HG03025 (cell line): ENCODE measurements at regions not wholly inside any gene's neighbourhood (a gene's known extent, or its start where the extent isn't known, plus 50 kb on each side); places are given as distances from the start of the nearest gene placed in this dataset.
"Not testable (repeated sequence)": the region's sequence is repeated elsewhere in the genome, so short reads cannot be mapped to it uniquely, and the experiment has no call there.

Experiments
- ATAC-seq: cut with Tn5 transposase; IDR thresholded peaks from one replicate; pipeline ENCODE4 v1.9.1; 2021; ENCODE audit warnings: mild to moderate bottlenecking, moderate library complexity; ENCODE audit not compliant: unreplicated experiment, low FRiP score

- no peak for ATAC-seq
Observed at GRCh38 chr3:78070188-78070587, 1030.3 kb downstream of the ROBO2 start.

DNA sequence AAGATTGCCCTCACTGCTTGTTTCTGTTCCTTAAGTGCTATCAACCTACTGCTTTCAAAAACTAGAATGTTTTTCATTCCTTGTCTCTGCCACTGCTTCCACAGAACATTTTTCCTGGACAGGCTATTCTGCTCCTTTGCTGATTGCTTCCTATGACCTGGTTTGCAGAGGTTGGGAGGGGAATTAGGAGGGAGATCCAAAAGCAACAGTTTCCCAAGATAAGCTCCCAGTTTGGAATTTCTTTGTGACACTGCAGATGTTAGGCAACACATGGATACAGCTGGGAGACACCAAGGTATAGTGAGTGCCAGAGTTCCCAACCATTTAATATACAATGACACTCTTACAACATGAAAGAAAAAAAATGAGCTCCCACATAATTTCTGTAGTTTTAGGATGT is 1036.5 kb downstream of the ROBO2 start:
- no peak for ATAC-seq

DNA sequence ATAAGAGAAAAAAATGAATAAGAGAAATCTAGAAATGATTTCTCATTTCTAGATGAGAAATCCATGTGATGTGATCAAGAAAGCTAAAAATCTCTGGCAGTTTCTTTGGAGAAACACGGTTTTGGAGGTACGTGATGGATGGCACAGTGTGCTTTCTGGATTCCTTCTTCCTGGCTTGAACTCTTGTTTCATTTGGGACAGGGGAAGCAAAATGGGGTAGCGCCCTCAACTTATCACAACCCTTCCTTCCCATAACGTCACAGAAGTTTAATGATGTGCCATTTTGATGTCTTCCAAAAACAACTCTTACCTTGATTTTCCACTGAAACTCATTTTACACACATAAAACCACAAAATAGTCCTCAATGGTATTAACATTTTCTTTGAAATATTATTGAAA is 1037.3 kb downstream of the ROBO2 start:
- no peak for ATAC-seq

DNA sequence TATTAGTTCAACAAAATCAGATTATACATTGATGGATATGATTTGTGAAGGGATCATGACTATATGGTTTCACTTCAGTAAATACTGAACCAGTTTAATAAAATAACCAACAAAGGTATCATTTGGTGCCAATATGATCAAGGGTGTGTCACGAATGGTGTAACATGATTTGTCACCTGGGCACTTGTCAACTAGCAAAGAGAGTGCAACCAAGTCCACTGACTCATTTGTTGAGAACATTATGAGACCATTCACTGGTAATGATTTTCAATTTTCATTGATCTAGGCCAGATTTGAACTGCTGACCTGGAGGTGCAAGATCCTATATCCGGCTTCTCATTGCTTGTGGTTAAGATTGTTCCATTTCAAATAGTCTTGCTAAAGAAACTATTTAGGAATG is 1037.9 kb downstream of the ROBO2 start:
- ATAC-seq = no peak

DNA sequence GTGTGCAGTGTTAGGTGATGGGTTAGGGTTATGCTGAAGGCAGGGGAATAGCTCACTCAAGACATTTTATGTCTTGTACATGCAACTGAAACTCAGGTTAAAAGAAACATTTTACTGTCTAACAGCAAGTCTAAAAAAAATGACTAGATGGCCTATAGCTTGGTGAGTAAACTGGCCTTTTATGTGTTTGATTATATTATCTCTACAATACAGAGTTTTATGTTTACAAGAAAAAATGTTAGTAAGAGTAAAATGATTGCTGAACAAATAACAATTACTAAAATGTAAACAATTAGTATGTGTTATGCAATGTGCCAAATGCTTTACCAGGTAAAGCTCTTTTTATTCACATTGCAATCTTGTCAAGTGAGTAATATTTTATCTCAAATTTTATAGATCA is 1039.6 kb downstream of the ROBO2 start:
- ATAC-seq = no peak

GRCh38 chr3:78086150-78086549 is 1046.3 kb downstream of the ROBO2 start:
- ATAC-seq = no peak

DNA sequence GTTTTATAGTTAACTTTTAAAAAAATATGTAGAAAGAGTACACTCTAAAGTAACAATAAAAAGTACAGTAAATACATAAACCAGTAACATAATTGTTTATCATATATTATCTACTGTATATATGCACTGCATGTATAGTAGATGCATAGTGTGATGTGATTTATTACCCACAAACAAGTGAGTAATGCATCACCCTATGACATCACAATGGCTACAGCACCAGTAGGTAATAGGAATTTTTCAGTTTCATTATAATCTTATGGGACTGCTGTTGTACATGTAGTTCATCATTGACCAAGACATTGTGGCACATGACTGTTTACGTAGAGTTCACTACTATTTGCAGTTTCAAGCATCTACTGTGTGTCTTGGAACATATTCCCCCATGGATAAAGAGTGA is 1047.2 kb downstream of the ROBO2 start:
- no peak for ATAC-seq

GRCh38 chr3:78088006-78088405 is 1048.1 kb downstream of the ROBO2 start:
- no peak for ATAC-seq

- no peak for ATAC-seq
Observed at GRCh38 chr3:78090382-78090781, 1050.5 kb downstream of the ROBO2 start.

DNA sequence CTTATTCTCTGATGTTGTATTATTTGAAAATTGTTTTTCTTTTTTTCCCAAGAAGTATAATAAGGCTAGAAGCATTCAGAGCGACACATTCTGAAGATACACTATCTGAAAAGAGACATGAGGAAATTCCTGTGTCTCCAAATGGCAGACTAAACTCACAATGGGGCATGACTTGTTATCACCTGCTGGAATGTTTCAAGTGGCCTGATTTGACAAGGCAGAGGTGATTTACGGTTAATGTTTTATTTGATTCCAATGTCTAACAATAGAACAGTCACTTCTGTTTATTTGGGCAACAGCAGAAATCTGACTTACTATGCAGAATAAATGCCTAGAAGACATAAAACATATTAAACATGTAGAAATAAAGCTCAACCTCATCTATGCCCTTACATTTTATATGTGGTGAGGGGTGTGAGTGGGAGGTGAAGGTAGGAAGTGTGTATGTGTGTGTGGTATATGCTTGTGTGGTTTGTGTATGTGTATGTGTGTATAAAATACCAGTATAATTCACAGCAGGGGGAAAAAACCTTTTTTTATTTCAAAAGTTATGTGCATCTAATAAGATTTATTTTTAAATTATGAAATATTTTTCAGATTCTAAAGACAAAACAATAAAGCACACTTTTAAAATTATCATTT is 1051.7 kb downstream of the ROBO2 start:
- ATAC-seq = no peak

DNA sequence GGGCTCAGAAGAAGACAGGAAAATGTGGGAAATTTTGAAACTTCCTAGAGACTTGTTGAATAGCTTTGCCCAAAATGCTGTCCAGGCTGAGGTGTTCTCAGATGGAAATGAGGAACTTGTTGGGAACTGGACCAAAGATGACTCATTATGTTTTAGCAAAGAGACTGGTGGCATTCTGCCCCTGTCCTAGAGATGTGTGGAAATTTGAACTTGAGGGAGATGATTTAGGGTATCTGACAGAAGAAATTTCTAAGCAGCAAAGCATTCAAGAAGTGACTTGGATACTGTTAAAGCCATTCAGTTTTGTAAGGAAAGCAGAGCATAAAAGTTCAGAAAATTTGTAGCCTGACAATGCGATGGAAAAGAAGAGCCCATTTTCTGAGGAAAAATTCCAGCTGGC is 1052.7 kb downstream of the ROBO2 start:
- ATAC-seq = not testable (repeated sequence)

DNA sequence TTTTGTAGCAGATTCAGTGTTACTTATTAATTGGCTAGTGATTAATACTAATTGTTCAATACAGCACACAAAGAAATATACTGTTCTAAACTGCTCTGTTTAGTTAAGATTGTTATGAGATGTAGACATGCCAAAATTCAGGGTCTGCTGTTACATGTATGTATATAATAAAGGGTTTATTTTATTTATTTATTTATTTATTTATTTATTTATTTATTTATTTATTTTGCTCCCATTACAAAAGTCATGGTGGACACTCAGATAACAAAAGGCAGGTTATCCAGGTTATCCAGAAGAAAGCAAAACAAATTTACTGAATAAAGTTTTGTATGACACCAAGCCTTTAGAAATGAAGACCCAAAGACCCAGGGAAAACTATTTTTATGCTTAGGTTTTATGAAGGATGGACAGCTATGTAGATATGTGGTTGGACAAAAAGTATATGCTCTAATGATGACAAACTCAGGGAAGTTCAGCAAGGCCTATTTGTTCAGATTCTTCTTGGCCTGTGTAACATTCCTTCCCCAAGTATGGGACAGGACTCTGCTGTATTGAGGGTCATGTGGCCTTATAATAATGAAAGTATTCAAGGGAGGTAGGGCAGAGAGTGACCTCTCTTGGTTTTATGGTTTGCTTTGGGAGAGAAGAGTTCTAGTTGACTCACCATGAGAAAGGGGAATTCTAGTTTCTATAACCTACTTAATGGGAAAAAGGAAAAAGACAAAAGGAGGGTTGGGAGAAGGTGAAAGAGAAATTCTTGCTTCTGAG is 1056.8 kb downstream of the ROBO2 start:
- ATAC-seq = no peak

DNA sequence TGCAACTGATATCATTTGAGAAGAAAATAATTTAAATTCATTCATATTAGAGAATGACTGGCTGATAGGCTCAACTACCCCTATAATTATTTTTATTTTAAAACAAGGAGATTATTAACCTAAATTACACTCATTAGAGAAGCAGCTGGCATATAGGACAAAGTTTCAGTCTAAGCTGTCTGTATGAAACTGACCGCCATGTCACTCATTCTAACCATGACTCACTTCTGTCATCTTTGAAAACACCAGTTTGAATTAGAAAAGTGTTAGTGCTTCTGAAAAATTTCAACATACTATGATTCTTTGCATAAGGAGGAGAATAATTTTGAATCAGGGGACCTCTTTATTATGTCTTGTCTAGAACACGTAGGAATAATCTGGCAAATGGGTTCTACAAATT is 1058.5 kb downstream of the ROBO2 start:
- ATAC-seq = no peak

- ATAC-seq = no peak
Observed at GRCh38 chr3:78101384-78101783, 1061.5 kb downstream of the ROBO2 start.

DNA sequence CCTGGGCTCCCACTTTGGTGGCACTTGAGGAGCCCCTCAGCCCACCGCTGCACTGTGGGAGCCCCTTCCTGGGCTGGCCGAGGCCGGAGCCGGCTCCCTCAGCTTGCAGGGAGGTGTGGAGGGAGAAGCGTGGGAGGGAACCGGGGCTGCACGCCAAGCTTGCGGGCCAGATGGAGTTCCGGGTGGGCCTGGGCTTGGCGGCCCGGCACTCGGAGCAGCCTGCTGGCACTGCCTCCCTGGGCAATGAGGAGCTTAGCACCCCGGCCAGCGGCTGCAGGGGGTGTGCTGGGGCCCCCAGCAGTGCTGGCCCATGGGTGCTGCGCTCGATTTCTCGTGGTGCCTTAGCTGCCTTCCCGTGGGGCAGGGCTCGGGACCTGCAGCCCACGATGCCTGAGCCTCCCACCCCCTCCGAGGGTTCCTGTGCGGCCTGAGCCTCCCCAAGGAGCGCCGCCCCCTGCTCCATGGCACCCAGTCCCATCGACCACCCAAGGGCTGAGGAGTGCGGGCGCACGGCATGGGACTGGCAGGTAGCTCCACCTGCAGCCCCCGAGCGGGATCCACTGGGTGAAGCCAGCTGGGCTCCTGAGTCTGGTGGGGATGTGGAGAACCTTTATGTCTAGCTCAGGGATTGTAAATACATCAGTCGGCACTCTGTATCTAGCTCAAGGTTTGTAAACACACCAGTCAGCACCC is 1068.5 kb downstream of the ROBO2 start:
- ATAC-seq = not testable (repeated sequence)

- ATAC-seq = no peak
Observed at GRCh38 chr3:78112291-78113010, 1072.6 kb downstream of the ROBO2 start.

DNA sequence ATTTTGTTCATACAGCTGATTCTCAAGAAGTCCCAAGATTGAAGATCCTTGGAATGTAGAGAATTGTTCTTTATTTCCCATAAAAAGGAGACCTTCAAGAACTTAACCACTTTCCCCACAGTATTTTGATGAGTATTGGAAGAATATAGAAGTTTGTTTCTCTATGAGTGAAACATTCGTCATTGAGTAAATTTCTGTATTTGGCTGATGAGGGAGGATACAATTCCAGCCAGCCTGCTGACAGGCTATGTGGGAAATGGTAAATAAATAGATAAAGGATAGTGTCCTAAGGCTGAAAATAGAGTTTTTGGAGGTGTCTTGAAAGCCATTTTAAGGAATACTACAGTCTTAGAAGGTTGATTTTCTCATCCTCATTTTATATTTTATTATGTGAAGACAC is 1076.1 kb downstream of the ROBO2 start:
- ATAC-seq = no peak

DNA sequence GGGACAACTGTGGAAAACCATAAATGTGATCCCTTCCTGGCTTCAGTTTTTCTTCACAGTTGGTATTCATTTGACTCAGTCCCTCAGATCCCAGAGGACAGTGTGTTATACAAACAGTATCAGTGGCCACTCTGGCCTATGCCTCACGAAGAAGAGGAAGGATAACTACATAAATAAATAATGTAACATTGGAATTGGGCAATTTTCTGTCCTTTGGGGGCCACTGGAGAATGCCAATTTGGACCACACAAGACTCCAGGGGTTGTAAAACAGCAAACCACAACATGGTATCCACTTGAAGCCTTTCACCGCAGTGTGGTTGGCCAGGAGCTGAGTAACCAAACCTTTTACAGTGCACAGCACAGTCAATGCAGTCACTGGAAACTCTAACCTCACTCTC is 1077.0 kb downstream of the ROBO2 start:
- no peak for ATAC-seq

- no peak for ATAC-seq
Observed at GRCh38 chr3:78123058-78123457, 1083.2 kb downstream of the ROBO2 start.

DNA sequence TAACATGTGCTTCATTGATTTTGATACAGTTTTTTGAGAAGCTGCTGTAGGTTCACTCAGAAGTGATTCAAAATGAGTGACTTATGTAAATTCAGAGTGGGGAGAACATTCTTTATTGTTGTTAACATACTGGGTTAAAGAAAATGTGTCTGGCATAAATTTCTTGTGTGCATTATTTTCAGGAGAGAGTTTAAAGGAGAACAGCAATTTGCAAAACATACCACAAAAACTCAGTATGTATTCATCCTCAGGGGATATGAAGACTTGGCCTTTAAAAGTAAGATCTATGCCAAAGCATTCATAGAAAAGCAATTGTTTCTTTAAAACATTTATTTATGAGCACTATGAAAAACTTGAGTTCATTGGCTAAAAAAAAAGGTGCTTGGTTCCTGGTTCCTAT is 1089.8 kb downstream of the ROBO2 start:
- no peak for ATAC-seq

DNA sequence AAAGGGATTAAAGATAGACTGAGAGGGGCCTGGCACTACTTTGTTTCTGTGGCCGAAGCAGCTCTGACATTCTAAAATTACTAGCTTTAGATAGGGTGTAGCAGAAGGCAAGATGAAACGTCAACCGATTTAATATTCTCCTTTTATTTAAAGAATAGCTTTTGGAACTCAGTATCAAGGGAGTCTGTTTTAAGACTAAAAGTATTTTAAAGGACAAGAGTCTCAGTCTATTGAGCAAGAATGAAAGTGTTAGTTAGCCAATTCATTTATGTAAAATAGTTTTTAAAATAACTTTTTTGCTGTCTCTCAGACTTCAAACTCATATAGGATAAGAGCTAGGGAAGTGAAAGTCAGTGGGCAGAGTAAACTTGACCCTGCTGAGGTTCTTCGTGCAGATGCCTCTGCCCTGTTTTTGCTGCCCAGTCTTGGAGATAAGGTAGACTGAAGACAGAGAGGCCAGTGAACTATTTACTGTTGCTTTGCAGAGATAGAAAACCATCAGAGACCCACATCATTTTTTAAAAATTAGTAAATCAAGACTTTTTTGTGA is 1090.9 kb downstream of the ROBO2 start:
- ATAC-seq = no peak
